MM.1S (cell line): ENCODE measurements at regions not wholly inside any gene's neighbourhood (a gene's known extent, or its start where the extent isn't known, plus 50 kb on each side); places are given as distances from the start of the nearest gene placed in this dataset.

ENCODE experiments used
- EZH2 ChIP-seq: fragments of 300-600 bp; sonication (generic); optimal IDR thresholded peaks from 2 replicates; pipeline ENCODE3; 2017; ENCODE audit warnings: low read depth, mild to moderate bottlenecking, antibody characterized with exemption, low read length, mixed read lengths
- EZH2phosphoT487 ChIP-seq: fragments of 300-600 bp; sonication (generic); IDR thresholded peaks from 2 replicates; pipeline ENCODE4 v1.6.1; 2018; ENCODE audit warnings: antibody characterized with exemption, low read length
- TF ChIP-seq, protein P1 (sequence below): fragments of 300-600 bp; sonication (generic); IDR thresholded peaks from 2 replicates; pipeline ENCODE4 v1.5.1; 2016; ENCODE audit warnings: antibody characterized with exemption, low read length, mixed read lengths

DNA sequence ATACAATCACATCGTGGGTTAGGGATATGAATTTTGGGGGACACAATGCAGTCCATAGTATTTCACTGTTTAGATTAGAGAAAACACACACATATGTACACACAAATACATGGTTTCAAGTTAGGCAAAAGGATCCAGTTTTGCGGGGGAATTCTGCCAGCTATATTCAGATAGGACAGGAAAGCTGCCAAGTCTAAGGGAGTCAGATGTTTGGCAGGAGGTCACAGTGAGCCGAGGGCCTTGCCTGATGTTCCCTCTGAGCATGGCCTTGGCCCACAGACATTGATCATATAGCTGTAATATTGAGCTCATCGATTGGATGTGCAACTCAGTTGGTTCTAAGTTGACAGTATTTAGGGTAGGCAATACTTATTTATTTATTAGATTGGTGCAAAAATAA lies 122.8 kb downstream of the ADRA2A start:
- TF ChIP-seq, protein P1, sequence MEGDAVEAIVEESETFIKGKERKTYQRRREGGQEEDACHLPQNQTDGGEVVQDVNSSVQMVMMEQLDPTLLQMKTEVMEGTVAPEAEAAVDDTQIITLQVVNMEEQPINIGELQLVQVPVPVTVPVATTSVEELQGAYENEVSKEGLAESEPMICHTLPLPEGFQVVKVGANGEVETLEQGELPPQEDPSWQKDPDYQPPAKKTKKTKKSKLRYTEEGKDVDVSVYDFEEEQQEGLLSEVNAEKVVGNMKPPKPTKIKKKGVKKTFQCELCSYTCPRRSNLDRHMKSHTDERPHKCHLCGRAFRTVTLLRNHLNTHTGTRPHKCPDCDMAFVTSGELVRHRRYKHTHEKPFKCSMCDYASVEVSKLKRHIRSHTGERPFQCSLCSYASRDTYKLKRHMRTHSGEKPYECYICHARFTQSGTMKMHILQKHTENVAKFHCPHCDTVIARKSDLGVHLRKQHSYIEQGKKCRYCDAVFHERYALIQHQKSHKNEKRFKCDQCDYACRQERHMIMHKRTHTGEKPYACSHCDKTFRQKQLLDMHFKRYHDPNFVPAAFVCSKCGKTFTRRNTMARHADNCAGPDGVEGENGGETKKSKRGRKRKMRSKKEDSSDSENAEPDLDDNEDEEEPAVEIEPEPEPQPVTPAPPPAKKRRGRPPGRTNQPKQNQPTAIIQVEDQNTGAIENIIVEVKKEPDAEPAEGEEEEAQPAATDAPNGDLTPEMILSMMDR: no peak
- no peak for TF ChIP-seq EZH2
- no peak for TF ChIP-seq EZH2phosphoT487
